ENCODE measurements at regions not wholly inside any gene's neighbourhood (a gene's known extent, or its start where the extent isn't known, plus 50 kb on each side); places are given as distances from the start of the nearest gene placed in this dataset.

DNA sequence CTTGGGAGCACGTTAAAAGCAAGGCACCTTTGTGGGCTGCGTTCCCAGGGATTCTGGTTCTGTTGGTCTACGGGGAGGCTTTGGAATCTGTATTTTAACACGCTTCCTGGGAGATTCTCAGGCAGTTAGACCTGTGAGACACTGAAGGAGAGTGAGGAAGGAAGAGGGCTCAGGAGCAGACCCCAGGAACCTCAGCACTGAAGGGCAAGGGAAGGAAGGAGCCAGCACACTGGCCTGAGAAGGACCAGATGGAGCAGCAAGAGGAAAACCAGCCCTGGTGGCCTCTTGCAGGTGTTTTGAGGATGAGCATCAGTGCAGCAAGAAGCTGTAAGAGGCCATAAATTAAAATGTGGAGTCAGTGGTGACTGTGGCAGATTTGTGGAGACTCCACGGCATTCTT, 146.7 kb downstream of the RPLP1 start:
- TF ChIP-seq POLR2AphosphoS5 (IDR thresholded peaks at IDR 0.05; ENCODE audit: low read depth, low read length) (no peak), ELF1 (IDR thresholded peaks at IDR 0.05) (no peak), GABPA (IDR thresholded peaks at IDR 0.05; ENCODE audit: low read depth) (no peak), ZBTB33 (IDR thresholded peaks at IDR 0.05; ENCODE audit: borderline replicate concordance, low read depth) (no peak), YY1 (IDR thresholded peaks at IDR 0.05; ENCODE audit: low read depth) (no peak), USF2 (IDR thresholded peaks at IDR 0.05; ENCODE audit: borderline replicate concordance, low read depth, low read length) (no peak), RFX5 (IDR thresholded peaks at IDR 0.05; ENCODE audit: low read length) (no peak), RCOR1 (IDR thresholded peaks at IDR 0.05; ENCODE audit: low read length) (no peak), EP300 (IDR thresholded peaks at IDR 0.05; ENCODE audit: borderline replicate concordance in 1 of 2, low read depth in 1 of 2, low read length in 1 of 2) (no peak), RAD21 (IDR thresholded peaks at IDR 0.05; ENCODE audit: low read length) (no peak), MXI1 (IDR thresholded peaks at IDR 0.05; ENCODE audit: low read depth, low read length) (no peak), FOXM1 (IDR thresholded peaks at IDR 0.05; ENCODE audit: low read depth) (no peak), TEAD4 (IDR thresholded peaks at IDR 0.05; ENCODE audit: borderline replicate concordance, insufficient read depth) (no peak), SMC3 (IDR thresholded peaks at IDR 0.05; ENCODE audit: low read depth, low read length) (no peak), EZH2phosphoT487 (IDR thresholded peaks at IDR 0.05; ENCODE audit: borderline replicate concordance, low read depth) (no peak), TCF12 (IDR thresholded peaks at IDR 0.05) (no peak), GATA2 (CRISPR knock-in tag; IDR thresholded peaks at IDR 0.05) (no peak), RXRA (IDR thresholded peaks at IDR 0.05; ENCODE audit: borderline replicate concordance, low read depth) (no peak)
- TF ChIP-seq, protein P1, sequence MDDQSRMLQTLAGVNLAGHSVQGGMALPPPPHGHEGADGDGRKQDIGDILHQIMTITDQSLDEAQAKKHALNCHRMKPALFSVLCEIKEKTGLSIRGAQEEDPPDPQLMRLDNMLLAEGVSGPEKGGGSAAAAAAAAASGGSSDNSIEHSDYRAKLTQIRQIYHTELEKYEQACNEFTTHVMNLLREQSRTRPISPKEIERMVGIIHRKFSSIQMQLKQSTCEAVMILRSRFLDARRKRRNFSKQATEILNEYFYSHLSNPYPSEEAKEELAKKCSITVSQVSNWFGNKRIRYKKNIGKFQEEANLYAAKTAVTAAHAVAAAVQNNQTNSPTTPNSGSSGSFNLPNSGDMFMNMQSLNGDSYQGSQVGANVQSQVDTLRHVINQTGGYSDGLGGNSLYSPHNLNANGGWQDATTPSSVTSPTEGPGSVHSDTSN (IDR thresholded peaks at IDR 0.05): no peak
- TF ChIP-seq, protein P2, sequence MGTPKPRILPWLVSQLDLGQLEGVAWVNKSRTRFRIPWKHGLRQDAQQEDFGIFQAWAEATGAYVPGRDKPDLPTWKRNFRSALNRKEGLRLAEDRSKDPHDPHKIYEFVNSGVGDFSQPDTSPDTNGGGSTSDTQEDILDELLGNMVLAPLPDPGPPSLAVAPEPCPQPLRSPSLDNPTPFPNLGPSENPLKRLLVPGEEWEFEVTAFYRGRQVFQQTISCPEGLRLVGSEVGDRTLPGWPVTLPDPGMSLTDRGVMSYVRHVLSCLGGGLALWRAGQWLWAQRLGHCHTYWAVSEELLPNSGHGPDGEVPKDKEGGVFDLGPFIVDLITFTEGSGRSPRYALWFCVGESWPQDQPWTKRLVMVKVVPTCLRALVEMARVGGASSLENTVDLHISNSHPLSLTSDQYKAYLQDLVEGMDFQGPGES (IDR thresholded peaks at IDR 0.05; ENCODE audit: low read depth, low read length): no peak
- 52% methylated on average over 4 of the region's 5 CpGs for WGBS (ENCODE audit: low lambda C conversion rate)
- no peak overlapping the region for H3K9ac ChIP-seq
- H3F3A ChIP-seq (replicated peaks; ENCODE audit: insufficient read depth): no peaks in the 10 kb centered on the region
- ChIA-PET POLR2A (interaction anchor here (0.8 kb wide), 1 partner anchor 13 kb away, joined by 3 read pairs; no protein-coding TSS in a partner anchor), CTCF (no interaction called here)
- no peaks in the 10 kb centered on the region for H3K36me3 ChIP-seq (replicated peaks in 1 of 2; ENCODE audit: control insufficient read depth in 1 of 2, insufficient read depth in 2 of 2, low read length in 1 of 2)
- peaks cover 23% of the 10 kb centered on the region; the same call in 1 of the 2 replicates for H3K27me3 ChIP-seq (ENCODE audit: insufficient read depth)
- H2AFZ ChIP-seq (ENCODE audit: low read depth): no peak overlapping the region
- no peak overlapping the region for H3K4me2 ChIP-seq
- no peaks in the 10 kb centered on the region for H4K20me1 ChIP-seq (ENCODE audit: insufficient read depth)
- no peaks in the 10 kb centered on the region; a peak in 1 of 4 replicates for H3K4me1 ChIP-seq (ENCODE audit: control insufficient read depth in 1 of 2, insufficient read depth in 2 of 2, low read depth in 1 of 2, low read length in 1 of 2)
- H3K9me2 ChIP-seq: no peaks in the 10 kb centered on the region
- H3K9me3 ChIP-seq: no peaks in the 10 kb centered on the region
- H3K27ac ChIP-seq (ENCODE audit: low read depth in 2 of 2, low read length in 1 of 2): no peak overlapping the region
- H3K79me2 ChIP-seq (ENCODE audit: insufficient read depth): no peaks in the 10 kb centered on the region
- H3K4me3 ChIP-seq (ENCODE audit: low read depth in 2 of 2, low read length in 1 of 2): no peak overlapping the region
- DNase-seq: no peak

Data from SK-N-SH (cell line).